IPS-18a (cell line): ENCODE measurements at regions not wholly inside any gene's neighbourhood (a gene's known extent, or its start where the extent isn't known, plus 50 kb on each side); places are given as distances from the start of the nearest gene placed in this dataset.

Experiments
- H3K27ac ChIP-seq: one replicate; pipeline ENCODE4 v1.5.1; 2013; ENCODE audit warnings: low read length
- H3K27me3 ChIP-seq: one replicate; pipeline ENCODE4 v1.6.1; 2013; ENCODE audit warnings: mild to moderate bottlenecking, low read length; ENCODE audit not compliant: control insufficient read depth, insufficient read depth
- H3K36me3 ChIP-seq: one replicate; pipeline ENCODE4 v1.6.1; 2013; ENCODE audit warnings: low read depth, low read length; ENCODE audit not compliant: control insufficient read depth
- H3K4me1 ChIP-seq: one replicate; pipeline ENCODE4 v1.6.1; 2013; ENCODE audit warnings: low read depth, low read length; ENCODE audit not compliant: control insufficient read depth
- H3K4me3 ChIP-seq: one replicate; pipeline ENCODE4 v1.5.1; 2013; ENCODE audit warnings: low read length
- H3K9ac ChIP-seq: one replicate; pipeline ENCODE4 v1.6.1; 2013; ENCODE audit warnings: mild to moderate bottlenecking, low read length, moderate library complexity
- H3K9me3 ChIP-seq: one replicate; pipeline ENCODE4 v1.6.1; 2013; ENCODE audit warnings: low read depth, low read length; ENCODE audit not compliant: control insufficient read depth

DNA sequence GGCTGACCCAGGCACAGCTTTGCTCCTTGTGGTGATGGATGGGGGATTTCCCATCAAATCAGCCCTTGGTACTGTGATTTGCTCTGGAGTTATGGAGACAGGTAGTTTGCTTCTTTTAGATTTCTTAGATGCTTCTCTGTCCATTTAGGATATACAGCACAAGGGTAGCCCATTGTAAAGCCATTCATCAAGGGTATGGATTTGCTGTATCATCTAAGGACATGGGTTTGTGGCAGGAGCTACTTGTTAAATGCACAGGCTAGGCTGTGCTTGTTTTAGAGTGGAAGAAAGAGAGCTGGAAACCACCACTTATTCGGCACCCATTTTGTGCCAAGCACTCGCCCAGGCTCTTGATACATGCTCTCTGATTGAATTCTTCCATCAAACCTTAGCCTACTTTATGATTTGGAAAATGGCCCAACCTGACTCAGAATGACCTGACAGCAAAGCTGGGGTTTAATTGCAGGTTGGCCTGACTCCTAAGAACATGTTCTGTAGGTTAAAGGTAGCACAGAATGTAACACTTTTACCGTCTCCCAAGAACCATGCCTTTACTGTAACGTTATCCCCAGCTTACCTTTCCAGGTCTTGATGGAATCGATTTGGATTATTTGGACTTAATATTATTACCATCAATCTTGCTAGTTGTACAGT, 168.0 kb downstream of the SNX10 start:
- H3K4me3 ChIP-seq, result no peak overlapping the region
- no peaks in the 10 kb centered on the region for H3K27me3 ChIP-seq
- H3K9ac ChIP-seq, result no peak overlapping the region
- H3K27ac ChIP-seq, result no peak overlapping the region
- H3K4me1 ChIP-seq, result no peaks in the 10 kb centered on the region
- H3K9me3 ChIP-seq, result no peaks in the 10 kb centered on the region
- H3K36me3 ChIP-seq, result no peaks in the 10 kb centered on the region

DNA sequence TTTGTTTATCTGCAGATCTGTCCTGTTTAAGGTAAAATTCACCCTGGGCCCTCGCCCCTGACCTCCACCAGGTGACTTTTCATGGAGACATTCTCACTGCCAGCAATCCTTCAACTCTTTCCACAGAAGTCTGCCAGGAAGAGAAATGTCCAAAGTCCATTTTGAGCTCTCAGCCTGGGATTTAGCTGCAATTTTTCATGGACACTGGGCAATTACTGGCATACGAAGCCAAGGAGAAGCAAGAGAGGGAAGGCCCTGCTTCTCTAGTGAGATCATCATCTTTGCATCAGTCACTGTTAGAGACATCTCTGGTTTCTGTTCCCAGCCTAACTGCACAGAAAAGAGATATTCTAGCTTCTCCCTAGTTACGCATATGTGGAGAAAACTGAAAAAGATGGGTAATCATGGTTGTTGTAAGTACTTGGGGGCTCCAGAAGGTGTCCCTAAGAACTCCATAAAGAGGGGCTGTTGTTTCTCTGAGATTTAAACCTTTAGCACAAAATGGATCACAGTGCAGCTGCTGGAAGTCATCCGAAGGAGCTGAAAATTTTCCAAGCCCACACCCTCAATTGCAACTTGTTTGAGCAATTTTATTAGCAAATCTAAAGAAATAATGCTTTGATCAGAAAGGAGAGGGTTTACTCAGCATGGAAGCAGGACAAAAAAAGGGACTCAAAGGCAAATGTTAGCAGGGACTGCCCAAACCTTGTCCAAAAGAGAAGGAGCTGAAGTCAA, 168.9 kb downstream of the SNX10 start:
- Histone ChIP-seq H3K4me1 (no peaks in the 10 kb centered on the region), H3K36me3 (no peaks in the 10 kb centered on the region), H3K9me3 (no peaks in the 10 kb centered on the region), H3K9ac (no peak overlapping the region), H3K27me3 (no peaks in the 10 kb centered on the region), H3K4me3 (no peak overlapping the region), H3K27ac (no peak overlapping the region)

DNA sequence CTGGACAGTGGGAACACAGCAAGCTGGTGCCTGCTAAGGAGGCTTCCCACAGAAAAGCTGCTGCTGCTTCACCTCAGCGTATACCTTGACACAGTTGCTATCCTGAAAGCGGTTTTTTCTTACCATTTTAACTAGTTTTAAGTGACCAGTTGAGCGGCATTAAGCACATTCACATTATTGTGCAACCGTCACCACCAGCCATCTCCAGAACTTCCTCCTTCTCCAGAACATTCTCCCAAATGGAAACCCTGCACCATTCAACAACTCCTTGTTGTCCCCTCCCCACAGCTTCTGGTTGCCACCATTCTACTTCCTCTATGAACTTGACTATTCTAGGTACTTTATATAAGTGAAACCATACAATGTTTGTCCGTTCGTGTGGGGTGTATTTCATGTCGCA, 169.9 kb downstream of the SNX10 start:
- Histone ChIP-seq H3K27ac (no peak overlapping the region), H3K9ac (no peak overlapping the region), H3K36me3 (no peaks in the 10 kb centered on the region), H3K9me3 (no peaks in the 10 kb centered on the region), H3K4me3 (no peak overlapping the region), H3K27me3 (no peaks in the 10 kb centered on the region), H3K4me1 (no peaks in the 10 kb centered on the region)

DNA sequence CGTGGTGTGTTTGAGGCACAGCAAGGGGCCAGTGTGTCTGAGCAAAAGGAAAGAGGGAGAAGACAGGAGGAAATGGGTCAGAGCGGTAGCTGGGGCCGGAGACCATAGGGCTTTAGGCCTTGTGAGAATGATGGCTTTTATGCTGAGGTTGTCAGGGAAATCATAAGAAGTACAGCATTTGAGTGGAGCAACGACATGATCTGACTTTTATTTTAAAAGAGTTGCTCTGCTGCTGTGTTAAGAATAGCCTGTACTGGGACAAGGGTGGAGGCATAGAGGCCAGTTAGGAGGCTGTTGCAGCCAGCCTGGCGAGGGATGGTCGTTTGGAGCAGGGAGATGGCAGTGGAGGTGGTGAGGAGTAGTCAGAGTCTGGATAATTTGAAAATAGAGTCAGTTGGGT, 174.3 kb downstream of the SNX10 start:
- H3K27me3 ChIP-seq, result no peaks in the 10 kb centered on the region

DNA sequence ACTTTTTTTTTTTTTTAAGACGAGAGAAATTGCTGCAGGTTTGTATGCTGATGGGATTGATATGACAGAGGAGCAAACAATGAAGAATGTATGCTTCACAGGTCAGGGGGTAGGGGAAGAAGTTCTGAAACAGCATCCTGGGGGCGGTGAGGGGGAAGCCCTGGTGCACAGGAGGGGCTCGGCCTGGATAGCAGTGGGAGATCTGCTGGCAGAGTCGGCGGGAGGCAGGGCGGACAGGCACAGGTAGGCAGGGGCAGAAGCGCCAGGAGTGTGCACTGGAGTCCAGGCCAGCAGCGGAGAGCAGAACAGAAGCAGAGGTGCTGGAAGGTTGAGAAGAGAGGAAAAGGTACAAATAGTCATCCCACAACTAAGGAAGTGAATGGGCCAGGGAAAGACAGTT, 175.4 kb downstream of the SNX10 start:
- Histone ChIP-seq H3K27me3 (no peaks in the 10 kb centered on the region), H3K27ac (no peak overlapping the region), H3K4me3 (no peak overlapping the region), H3K36me3 (no peaks in the 10 kb centered on the region), H3K9ac (no peak overlapping the region), H3K9me3 (no peaks in the 10 kb centered on the region), H3K4me1 (no peaks in the 10 kb centered on the region)

More for the DNA sequence above, 174.3 kb downstream of the SNX10 start:
- Histone ChIP-seq H3K36me3 (no peaks in the 10 kb centered on the region), H3K4me1 (no peaks in the 10 kb centered on the region), H3K27ac (no peak overlapping the region), H3K4me3 (no peak overlapping the region), H3K9me3 (no peaks in the 10 kb centered on the region), H3K9ac (no peak overlapping the region)

DNA sequence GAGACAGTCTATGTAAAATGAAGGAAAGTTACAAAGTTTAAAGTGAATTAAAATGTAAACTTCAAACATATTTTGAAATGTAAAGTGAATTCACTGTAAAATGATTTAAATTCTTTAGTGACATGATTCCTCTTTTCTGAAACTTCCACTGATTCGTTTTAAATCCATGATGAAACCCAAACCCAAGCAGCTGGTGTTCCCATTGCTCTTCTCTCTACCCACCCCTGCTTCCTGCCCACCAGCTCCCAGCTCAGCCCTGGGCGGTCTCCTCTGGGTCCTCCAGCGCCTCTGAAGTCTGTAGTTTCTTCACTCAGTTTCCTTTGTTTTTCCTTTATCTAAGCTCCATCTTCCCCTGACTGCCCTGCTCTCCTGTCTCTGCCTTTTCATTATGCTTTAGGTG, 175.9 kb downstream of the SNX10 start:
- Histone ChIP-seq H3K4me1 (no peaks in the 10 kb centered on the region), H3K9me3 (no peaks in the 10 kb centered on the region), H3K36me3 (no peaks in the 10 kb centered on the region), H3K27me3 (no peaks in the 10 kb centered on the region), H3K27ac (no peak overlapping the region), H3K4me3 (no peak overlapping the region), H3K9ac (no peak overlapping the region)

DNA sequence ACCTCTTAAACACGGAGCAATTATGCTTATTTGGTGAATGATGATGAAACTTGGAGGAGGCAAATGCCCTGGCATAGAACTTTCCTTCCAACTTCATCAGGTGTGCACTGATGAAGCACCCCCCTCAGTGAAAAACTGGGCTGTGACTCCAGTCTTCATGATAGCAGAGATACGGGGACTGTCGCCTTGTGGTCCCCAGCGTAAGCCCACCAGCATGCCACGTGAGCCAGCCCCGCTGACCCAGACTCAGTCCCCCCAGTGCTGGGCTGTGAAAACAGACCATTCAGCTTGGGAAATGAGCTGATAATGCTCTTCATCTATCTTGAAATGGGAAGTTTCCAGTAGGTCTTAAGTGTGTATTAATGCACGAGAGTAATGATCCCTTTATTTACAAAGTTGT, 177.0 kb downstream of the SNX10 start:
- Histone ChIP-seq H3K27me3 (no peaks in the 10 kb centered on the region), H3K9me3 (no peaks in the 10 kb centered on the region), H3K9ac (no peak overlapping the region), H3K4me1 (no peaks in the 10 kb centered on the region), H3K4me3 (no peak overlapping the region), H3K36me3 (no peaks in the 10 kb centered on the region), H3K27ac (no peak overlapping the region)

DNA sequence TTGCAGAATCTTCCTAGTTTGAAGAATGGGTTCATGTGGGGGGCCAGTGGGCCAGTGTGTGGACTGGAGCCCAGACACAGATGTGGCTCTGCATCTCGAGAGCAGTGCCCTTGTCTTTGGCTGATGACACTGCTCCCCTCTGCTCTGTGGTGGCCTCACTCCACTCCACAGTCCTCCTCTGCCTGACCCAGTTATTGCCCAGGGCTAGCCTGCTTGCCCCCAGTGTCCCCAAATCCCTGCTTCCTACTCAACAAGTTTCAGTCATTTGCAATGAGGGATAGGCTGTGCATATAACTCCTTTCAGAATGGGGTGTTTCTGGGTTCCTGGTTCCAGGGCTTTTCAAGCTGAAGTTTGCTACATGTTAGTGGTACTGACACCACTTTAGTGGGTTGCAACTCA, 177.5 kb downstream of the SNX10 start:
- H3K27me3 ChIP-seq, result no peaks in the 10 kb centered on the region
- H3K9ac ChIP-seq, result no peak overlapping the region
- H3K4me3 ChIP-seq, result no peak overlapping the region
- H3K9me3 ChIP-seq, result no peaks in the 10 kb centered on the region
- no peaks in the 10 kb centered on the region for H3K36me3 ChIP-seq
- no peak overlapping the region for H3K27ac ChIP-seq
- H3K4me1 ChIP-seq, result no peaks in the 10 kb centered on the region

DNA sequence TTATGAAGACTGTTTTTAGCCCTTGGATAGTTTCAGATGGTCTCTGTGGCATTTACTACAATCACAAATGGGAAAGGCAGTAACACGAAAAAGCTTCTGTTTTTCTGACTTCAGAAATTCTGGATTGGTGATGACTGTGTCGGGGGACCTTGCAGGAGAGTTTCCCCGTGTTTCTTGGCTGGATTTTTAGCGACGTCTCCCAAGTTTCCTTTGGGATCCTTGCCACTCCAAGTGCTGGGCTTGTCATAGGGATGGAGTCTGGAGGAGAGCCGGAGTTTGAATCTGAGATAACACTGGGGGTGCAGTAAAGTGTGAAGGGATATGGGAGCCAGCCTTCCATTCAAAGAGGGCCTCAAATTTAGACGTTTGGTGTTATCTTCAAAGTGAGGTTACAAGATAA, 179.0 kb downstream of the SNX10 start:
- H3K4me1 ChIP-seq, result no peaks in the 10 kb centered on the region
- H3K9ac ChIP-seq, result no peak overlapping the region
- H3K9me3 ChIP-seq, result no peaks in the 10 kb centered on the region
- no peaks in the 10 kb centered on the region for H3K27me3 ChIP-seq
- no peak overlapping the region for H3K4me3 ChIP-seq
- H3K36me3 ChIP-seq, result no peaks in the 10 kb centered on the region
- no peak overlapping the region for H3K27ac ChIP-seq

DNA sequence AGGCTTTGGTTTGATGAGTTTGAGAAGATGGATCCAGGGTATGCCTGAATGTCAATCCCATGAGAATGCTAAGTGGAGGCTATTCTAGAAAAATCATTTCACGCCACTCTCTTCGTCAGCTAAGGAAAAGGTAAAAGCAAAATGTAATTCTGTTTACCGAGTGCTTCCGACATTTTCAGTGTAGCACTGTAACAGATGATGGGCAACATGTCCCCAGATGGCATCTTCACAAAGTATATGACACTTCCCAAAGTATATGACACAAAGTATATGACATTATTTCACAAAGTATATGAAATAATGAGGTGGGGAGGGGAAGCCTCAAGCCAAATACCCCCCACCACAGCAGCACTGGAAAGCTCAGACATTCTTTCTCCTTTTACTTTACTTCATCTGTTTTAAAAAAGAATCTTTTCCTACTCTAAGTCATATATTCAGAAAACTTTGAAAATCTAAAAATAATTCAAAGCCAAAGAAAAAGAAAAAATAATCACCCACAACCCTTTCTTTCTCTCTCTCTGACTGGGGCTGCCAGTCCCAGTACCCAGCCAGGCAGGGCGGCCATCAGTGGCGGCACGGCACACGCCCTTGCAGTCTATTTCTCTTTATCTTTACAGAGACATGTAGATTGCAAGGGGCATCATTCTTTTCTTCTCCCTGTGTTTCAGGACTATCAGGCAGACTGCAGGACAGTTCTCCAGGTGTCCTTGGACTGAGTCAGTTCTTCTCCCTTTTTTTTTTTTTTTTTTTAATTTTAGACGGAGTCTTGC, 179.8 kb downstream of the SNX10 start:
- H3K4me1 ChIP-seq, result no peaks in the 10 kb centered on the region
- no peaks in the 10 kb centered on the region for H3K36me3 ChIP-seq
- H3K4me3 ChIP-seq, result no peak overlapping the region
- H3K27me3 ChIP-seq, result no peaks in the 10 kb centered on the region
- H3K9ac ChIP-seq, result no peak overlapping the region
- no peaks in the 10 kb centered on the region for H3K9me3 ChIP-seq
- no peak overlapping the region for H3K27ac ChIP-seq

DNA sequence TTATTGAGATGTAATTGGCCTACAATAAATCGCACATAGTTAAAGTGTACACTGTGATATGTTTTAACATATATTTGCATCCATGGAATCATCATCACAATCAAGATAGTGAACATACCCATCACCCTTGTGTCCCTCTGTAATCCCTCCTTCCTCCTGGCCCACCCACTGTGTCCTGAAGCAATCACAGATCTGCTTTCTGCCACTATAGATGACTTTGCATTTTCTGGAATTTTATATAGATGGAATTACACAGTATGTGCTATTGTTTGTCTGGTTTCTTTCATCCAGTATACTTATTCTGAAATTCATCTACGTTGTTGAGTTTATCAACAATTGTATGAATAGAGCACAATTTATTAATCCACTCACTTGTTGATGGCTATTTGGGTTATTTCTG, 181.3 kb downstream of the SNX10 start:
- no peaks in the 10 kb centered on the region for H3K4me1 ChIP-seq
- no peaks in the 10 kb centered on the region for H3K9me3 ChIP-seq
- H3K4me3 ChIP-seq, result no peak overlapping the region
- no peaks in the 10 kb centered on the region for H3K36me3 ChIP-seq
- H3K27ac ChIP-seq, result no peak overlapping the region
- no peak overlapping the region for H3K9ac ChIP-seq
- no peaks in the 10 kb centered on the region for H3K27me3 ChIP-seq
